ENCODE measurements at regions not wholly inside any gene's neighbourhood (a gene's known extent, or its start where the extent isn't known, plus 50 kb on each side); places are given as distances from the start of the nearest gene placed in this dataset.
"Not testable (repeated sequence)": the region's sequence is repeated elsewhere in the genome, so short reads cannot be mapped to it uniquely, and the experiment has no call there.

DNA sequence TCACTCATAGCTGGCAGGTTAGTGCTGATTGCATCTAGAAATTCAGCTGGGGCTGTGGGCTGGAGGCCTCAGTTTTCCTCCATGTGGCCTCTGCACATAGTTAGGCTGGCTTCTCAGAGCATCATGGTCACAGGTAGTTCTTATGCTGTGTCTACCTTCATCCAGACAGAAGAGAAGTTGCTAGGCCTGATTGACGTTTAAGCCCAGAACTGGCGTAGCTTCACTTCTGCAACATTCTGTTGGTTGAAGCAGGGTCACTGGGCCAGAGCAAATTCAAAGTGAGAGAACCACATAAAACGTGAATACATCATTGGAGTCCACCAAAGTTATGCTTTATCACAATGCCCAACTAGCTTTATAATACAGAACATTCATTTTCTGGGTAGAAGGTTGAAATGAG is 116.0 kb downstream of the SPP2 start:
- Histone ChIP-seq H3K4me3 (ENCODE audit: low read depth, low read length) (no peak overlapping the region), H3K27me3 (ENCODE audit: control insufficient read depth, insufficient read depth, low read length) (no peaks in the 10 kb centered on the region), H3K36me3 (ENCODE audit: control insufficient read depth, insufficient read depth, low read length) (no peaks in the 10 kb centered on the region), H3K9me3 (ENCODE audit: control insufficient read depth, insufficient read depth, low read length) (no peaks in the 10 kb centered on the region), H3K9ac (ENCODE audit: low read depth, low read length) (no peak overlapping the region), H3K27ac (ENCODE audit: low read depth, low read length) (no peak overlapping the region), H3K4me1 (ENCODE audit: control insufficient read depth, insufficient read depth, low read length) (peaks cover 17% of the 10 kb centered on the region)

DNA sequence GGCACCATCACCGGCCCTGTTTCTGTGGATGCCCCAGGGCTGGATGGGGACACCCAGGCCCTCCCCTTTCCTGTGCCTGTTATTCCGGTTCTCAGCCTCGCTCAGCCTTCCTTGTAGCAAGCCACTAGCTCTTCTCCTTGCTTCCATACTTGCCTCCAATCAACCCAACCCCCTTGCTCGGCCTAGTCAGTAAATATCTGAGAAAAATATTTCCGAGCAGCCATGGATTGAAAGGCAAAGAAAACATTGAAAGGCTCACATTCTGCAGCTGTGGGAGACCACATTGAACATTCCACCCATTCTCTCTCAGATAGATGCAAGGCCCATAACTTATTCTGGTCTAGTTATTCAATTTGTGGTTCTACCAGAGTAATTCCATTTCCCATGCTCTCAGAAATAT is 114.9 kb downstream of the SPP2 start:
- Histone ChIP-seq H3K27ac (ENCODE audit: low read depth, low read length) (no peak overlapping the region), H3K9ac (ENCODE audit: low read depth, low read length) (no peak overlapping the region), H3K4me3 (ENCODE audit: low read depth, low read length) (no peak overlapping the region), H3K36me3 (ENCODE audit: control insufficient read depth, insufficient read depth, low read length) (no peaks in the 10 kb centered on the region), H3K27me3 (ENCODE audit: control insufficient read depth, insufficient read depth, low read length) (no peaks in the 10 kb centered on the region), H3K9me3 (ENCODE audit: control insufficient read depth, insufficient read depth, low read length) (no peaks in the 10 kb centered on the region), H3K4me1 (ENCODE audit: control insufficient read depth, insufficient read depth, low read length) (peaks cover 17% of the 10 kb centered on the region)

GRCh38 chr2:234164493-234165413 is 114.3 kb downstream of the SPP2 start:
- no peaks in the 10 kb centered on the region for H3K36me3 ChIP-seq (ENCODE audit: control insufficient read depth, insufficient read depth, low read length)
- no peaks in the 10 kb centered on the region for H3K9me3 ChIP-seq (ENCODE audit: control insufficient read depth, insufficient read depth, low read length)
- H3K4me1 ChIP-seq (ENCODE audit: control insufficient read depth, insufficient read depth, low read length), result peaks cover 16% of the 10 kb centered on the region
- no peak overlapping the region for H3K9ac ChIP-seq (ENCODE audit: low read depth, low read length)
- H3K27ac ChIP-seq (ENCODE audit: low read depth, low read length), result no peak overlapping the region
- H3K4me3 ChIP-seq (ENCODE audit: low read depth, low read length), result no peak overlapping the region
- no peaks in the 10 kb centered on the region for H3K27me3 ChIP-seq (ENCODE audit: control insufficient read depth, insufficient read depth, low read length)

- H3K4me3 ChIP-seq (ENCODE audit: low read depth, low read length), result no peak overlapping the region
- no peaks in the 10 kb centered on the region for H3K36me3 ChIP-seq (ENCODE audit: control insufficient read depth, insufficient read depth, low read length)
- no peak overlapping the region for H3K9ac ChIP-seq (ENCODE audit: low read depth, low read length)
- no peak overlapping the region for H3K27ac ChIP-seq (ENCODE audit: low read depth, low read length)
- no peaks in the 10 kb centered on the region for H3K9me3 ChIP-seq (ENCODE audit: control insufficient read depth, insufficient read depth, low read length)
- no peaks in the 10 kb centered on the region for H3K27me3 ChIP-seq (ENCODE audit: control insufficient read depth, insufficient read depth, low read length)
- peaks cover 7% of the 10 kb centered on the region for H3K4me1 ChIP-seq (ENCODE audit: control insufficient read depth, insufficient read depth, low read length)
Measured at GRCh38 chr2:234163510-234164045, 113.1 kb downstream of the SPP2 start.

DNA sequence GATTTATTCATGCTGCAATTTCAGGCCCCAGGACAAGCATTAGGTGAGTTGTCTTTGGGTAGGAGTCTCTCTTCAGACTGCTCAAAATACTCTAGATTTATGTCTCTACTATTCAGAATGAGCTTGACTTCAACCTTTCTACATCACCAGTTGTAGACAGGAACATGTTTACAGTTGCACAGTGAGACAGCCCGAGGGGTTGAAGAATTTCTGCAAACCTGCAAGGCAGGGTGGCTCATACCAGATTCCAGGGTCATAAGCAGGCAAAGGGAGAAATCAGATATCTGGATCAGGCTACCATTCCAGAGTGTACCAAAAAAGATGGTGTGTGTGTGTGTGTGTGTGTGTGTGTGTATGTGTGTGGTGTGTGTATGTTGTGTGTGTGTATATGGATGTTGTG is 112.4 kb downstream of the SPP2 start:
- no peak overlapping the region for H3K27ac ChIP-seq (ENCODE audit: low read depth, low read length)
- H3K4me1 ChIP-seq (ENCODE audit: control insufficient read depth, insufficient read depth, low read length), result peaks cover 1% of the 10 kb centered on the region; the same call in 1 of the 2 replicates

GRCh38 chr2:234161932-234162331 is 111.4 kb downstream of the SPP2 start:
- Histone ChIP-seq H3K27ac (ENCODE audit: low read depth, low read length) (no peak overlapping the region), H3K4me3 (ENCODE audit: low read depth, low read length) (no peak overlapping the region), H3K36me3 (ENCODE audit: control insufficient read depth, insufficient read depth, low read length) (no peaks in the 10 kb centered on the region), H3K9me3 (ENCODE audit: control insufficient read depth, insufficient read depth, low read length) (no peaks in the 10 kb centered on the region), H3K27me3 (ENCODE audit: control insufficient read depth, insufficient read depth, low read length) (no peaks in the 10 kb centered on the region), H3K4me1 (ENCODE audit: control insufficient read depth, insufficient read depth, low read length) (no peaks in the 10 kb centered on the region), H3K9ac (ENCODE audit: low read depth, low read length) (no peak overlapping the region)

More for the DNA sequence above, 112.4 kb downstream of the SPP2 start:
- Histone ChIP-seq H3K27me3 (ENCODE audit: control insufficient read depth, insufficient read depth, low read length) (no peaks in the 10 kb centered on the region), H3K9me3 (ENCODE audit: control insufficient read depth, insufficient read depth, low read length) (no peaks in the 10 kb centered on the region), H3K36me3 (ENCODE audit: control insufficient read depth, insufficient read depth, low read length) (no peaks in the 10 kb centered on the region), H3K4me3 (ENCODE audit: low read depth, low read length) (no peak overlapping the region), H3K9ac (ENCODE audit: low read depth, low read length) (no peak overlapping the region)

DNA sequence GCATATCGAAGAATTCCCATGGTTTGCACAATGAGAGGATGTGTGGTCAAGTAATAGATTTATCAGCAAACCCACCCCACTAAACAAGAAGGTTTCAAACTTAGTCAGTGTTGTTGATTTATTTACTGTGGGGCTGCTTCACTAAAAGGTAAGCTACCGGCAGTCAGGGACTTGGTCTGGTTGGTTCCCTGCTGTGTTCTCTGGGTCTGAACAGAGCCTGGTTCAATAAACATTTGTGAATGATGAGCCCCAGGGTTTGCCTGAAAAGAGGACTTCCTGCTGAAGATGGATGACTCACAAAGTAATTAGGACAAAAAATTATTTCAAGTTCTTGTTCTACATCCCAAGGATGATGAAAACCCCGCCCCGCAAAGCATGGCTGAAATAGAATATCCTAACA is 108.3 kb downstream of the SPP2 start:
- Histone ChIP-seq H3K27ac (ENCODE audit: low read depth, low read length) (no peak overlapping the region), H3K27me3 (ENCODE audit: control insufficient read depth, insufficient read depth, low read length) (no peaks in the 10 kb centered on the region)

DNA sequence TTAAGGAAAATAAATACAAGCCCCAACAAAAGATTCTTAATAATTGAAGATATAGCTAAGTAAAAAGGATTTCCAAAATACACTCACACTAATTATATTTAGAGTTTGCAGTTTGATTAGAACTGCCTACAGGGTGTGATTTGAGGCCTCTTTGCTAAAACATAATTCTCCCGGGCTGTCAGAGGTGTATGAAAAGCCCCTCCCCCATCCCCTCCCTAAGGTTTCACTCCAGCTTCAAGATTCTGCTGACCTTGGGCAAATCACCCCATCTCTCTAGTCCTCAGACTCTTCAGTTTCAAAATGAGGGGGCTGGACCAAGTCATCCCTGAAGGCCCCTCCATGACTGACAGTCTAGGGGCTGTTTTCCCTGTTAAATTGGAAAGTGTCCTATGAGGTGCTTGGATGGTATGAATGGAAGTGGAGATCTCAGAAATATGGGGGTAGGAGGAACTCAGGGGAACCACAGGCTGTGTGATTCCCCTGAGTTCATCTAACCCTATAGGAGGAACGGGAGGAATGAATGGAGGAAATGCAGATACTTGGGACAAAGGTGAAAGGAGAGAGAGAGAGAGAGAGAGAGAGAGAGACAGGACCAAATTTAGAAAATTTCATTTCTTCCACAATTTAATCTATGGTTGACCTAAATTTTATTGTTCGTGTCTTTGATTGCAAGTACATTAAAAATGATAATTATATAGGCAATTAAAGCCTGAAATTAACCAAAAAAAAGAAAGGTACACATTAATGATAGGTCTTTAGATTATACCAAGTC is 107.5 kb downstream of the SPP2 start:
- no peaks in the 10 kb centered on the region for H3K9me3 ChIP-seq (ENCODE audit: control insufficient read depth, insufficient read depth, low read length)
- H3K36me3 ChIP-seq (ENCODE audit: control insufficient read depth, insufficient read depth, low read length), result no peaks in the 10 kb centered on the region
- H3K4me1 ChIP-seq (ENCODE audit: control insufficient read depth, insufficient read depth, low read length), result no peaks in the 10 kb centered on the region
- H3K27ac ChIP-seq (ENCODE audit: low read depth, low read length), result no peak overlapping the region
- H3K27me3 ChIP-seq (ENCODE audit: control insufficient read depth, insufficient read depth, low read length), result no peaks in the 10 kb centered on the region
- H3K4me3 ChIP-seq (ENCODE audit: low read depth, low read length), result no peak overlapping the region
- H3K9ac ChIP-seq (ENCODE audit: low read depth, low read length), result no peak overlapping the region

More for the DNA sequence above, 108.3 kb downstream of the SPP2 start:
- no peak overlapping the region for H3K4me3 ChIP-seq (ENCODE audit: low read depth, low read length)
- H3K9me3 ChIP-seq (ENCODE audit: control insufficient read depth, insufficient read depth, low read length), result no peaks in the 10 kb centered on the region
- no peaks in the 10 kb centered on the region for H3K36me3 ChIP-seq (ENCODE audit: control insufficient read depth, insufficient read depth, low read length)
- no peak overlapping the region for H3K9ac ChIP-seq (ENCODE audit: low read depth, low read length)
- H3K4me1 ChIP-seq (ENCODE audit: control insufficient read depth, insufficient read depth, low read length), result no peaks in the 10 kb centered on the region

DNA sequence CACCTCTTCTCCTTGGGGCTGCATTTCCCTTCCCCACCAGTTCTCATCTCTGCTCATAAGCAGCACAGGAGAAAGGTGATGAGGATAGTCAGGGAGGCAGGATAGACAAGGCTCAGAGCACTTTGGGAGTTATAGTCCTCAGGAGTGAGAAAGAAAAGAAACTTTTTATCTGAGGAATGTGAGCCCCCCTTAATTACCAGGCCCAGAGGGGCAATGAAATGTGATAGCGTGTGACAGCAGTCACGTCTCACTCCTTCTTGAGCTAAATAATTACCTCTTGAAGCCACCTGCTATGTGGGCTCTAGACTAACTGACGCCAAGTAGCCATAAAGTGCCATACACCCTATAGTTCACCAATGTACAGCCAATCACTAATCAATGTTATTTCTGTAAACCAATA is 105.8 kb downstream of the SPP2 start:
- H3K4me1 ChIP-seq (ENCODE audit: control insufficient read depth, insufficient read depth, low read length), result no peaks in the 10 kb centered on the region
- no peak overlapping the region for H3K9ac ChIP-seq (ENCODE audit: low read depth, low read length)
- no peaks in the 10 kb centered on the region for H3K27me3 ChIP-seq (ENCODE audit: control insufficient read depth, insufficient read depth, low read length)
- no peak overlapping the region for H3K4me3 ChIP-seq (ENCODE audit: low read depth, low read length)
- H3K36me3 ChIP-seq (ENCODE audit: control insufficient read depth, insufficient read depth, low read length), result no peaks in the 10 kb centered on the region
- no peaks in the 10 kb centered on the region for H3K9me3 ChIP-seq (ENCODE audit: control insufficient read depth, insufficient read depth, low read length)
- H3K27ac ChIP-seq (ENCODE audit: low read depth, low read length), result no peak overlapping the region

GRCh38 chr2:234152835-234153234 is 102.3 kb downstream of the SPP2 start:
- H3K4me1 ChIP-seq (ENCODE audit: control insufficient read depth, insufficient read depth, low read length), result not testable (repeated sequence)

More at GRCh38 chr2:234152835-234153234, 102.3 kb downstream of the SPP2 start:
- not testable (repeated sequence) for H3K36me3 ChIP-seq (ENCODE audit: control insufficient read depth, insufficient read depth, low read length); H3K27me3 ChIP-seq (ENCODE audit: control insufficient read depth, insufficient read depth, low read length); H3K4me3 ChIP-seq (ENCODE audit: low read depth, low read length); H3K9ac ChIP-seq (ENCODE audit: low read depth, low read length); H3K9me3 ChIP-seq (ENCODE audit: control insufficient read depth, insufficient read depth, low read length); H3K27ac ChIP-seq (ENCODE audit: low read depth, low read length)
